NB4 (cell line): ENCODE measurements at regions not wholly inside any gene's neighbourhood (a gene's known extent, or its start where the extent isn't known, plus 50 kb on each side); places are given as distances from the start of the nearest gene placed in this dataset.

Experiments used
- POLR2A ChIP-seq: IDR thresholded peaks from 2 replicates; pipeline ENCODE4 v1.6.1; 2011; ENCODE audit warnings: mild to moderate bottlenecking; ENCODE audit not compliant: insufficient read length; ENCODE audit errors: extremely low read depth
- TF ChIP-seq, protein P1 (sequence below): IDR thresholded peaks from one replicate; pipeline ENCODE4 v1.5.1; 2012; ENCODE audit warnings: low read depth, low read length

DNA sequence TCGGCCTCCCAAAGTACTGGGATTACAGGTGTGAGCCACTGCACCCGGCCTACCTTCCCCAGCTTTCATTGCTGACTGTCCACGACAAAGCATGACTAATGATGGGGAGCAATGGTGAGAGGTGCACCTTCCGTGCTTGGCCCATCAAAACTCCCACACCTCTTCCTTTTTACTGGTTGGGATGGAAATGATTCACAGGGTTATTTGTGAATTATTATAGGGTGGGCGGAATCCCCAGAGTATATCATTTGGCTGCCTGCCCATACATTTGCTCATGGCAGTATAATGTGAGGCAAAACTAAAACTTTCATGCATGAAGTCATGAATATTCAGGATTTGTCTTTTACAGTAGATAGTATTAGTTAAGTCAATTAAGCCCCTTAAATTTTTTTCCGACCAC is 334.2 kb upstream of the NETO1 start:
- TF ChIP-seq, protein P1, sequence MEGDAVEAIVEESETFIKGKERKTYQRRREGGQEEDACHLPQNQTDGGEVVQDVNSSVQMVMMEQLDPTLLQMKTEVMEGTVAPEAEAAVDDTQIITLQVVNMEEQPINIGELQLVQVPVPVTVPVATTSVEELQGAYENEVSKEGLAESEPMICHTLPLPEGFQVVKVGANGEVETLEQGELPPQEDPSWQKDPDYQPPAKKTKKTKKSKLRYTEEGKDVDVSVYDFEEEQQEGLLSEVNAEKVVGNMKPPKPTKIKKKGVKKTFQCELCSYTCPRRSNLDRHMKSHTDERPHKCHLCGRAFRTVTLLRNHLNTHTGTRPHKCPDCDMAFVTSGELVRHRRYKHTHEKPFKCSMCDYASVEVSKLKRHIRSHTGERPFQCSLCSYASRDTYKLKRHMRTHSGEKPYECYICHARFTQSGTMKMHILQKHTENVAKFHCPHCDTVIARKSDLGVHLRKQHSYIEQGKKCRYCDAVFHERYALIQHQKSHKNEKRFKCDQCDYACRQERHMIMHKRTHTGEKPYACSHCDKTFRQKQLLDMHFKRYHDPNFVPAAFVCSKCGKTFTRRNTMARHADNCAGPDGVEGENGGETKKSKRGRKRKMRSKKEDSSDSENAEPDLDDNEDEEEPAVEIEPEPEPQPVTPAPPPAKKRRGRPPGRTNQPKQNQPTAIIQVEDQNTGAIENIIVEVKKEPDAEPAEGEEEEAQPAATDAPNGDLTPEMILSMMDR, result no peak
- TF ChIP-seq POLR2A, result no peak
